COLO668 (cell line): ENCODE measurements at regions not wholly inside any gene's neighbourhood (a gene's known extent, or its start where the extent isn't known, plus 50 kb on each side); places are given as distances from the start of the nearest gene placed in this dataset.
"Not testable (repeated sequence)": the region's sequence is repeated elsewhere in the genome, so short reads cannot be mapped to it uniquely, and the experiment has no call there.

Experiments
- DNase-seq: peaks from one replicate; lab custom pipeline; 2025; ENCODE audit not compliant: unreplicated experiment; lab: John Stamatoyannopoulos, UW

DNA sequence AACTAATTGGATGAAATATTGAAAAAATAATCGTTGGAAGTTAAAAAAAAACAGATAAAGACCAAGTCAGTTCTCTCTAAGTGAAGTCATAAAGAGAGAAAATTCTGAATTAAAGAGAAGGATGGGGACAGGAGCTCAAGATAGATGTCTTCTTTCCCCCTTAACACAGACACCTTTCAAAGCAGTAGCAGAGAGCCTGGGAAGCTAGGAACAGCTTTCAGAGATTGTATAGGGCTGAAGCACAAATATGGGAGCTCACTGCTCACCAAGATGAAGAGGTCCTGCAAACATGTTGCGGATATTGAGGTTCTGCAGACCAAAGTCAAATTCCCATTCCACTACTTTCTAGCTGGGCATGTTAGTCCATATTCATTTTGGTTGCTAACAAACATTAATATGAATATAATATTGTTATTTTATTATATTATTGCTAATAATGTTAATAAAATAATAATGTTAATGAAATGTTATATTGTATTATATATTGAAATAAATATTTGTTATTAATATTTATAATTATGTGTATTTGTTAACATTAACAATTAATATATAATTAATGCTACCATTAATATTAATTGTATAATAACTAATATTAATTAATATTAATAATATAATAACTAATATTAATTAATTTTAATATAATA lies 319.1 kb downstream of the OXSM start:
- DNase-seq, result no peak

DNA sequence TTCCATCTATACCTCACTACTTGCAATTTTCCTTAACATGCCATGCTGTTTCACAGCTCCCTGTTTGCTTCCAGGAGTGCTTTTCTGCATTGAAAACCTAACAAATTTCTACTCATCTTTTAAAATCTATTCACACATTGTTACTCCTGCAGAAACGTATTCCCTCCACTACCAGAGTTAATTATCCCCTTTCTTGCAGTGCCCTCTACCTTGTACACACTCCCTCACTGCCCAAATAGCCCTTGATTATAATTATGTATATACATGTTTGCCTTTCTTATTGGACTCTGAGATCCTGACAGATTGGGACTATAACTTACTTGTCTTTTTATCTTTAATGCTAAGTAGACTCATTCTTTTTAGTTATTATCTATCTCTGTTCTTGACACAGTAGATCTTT lies 325.0 kb downstream of the OXSM start:
- DNase-seq, result no peak

DNA sequence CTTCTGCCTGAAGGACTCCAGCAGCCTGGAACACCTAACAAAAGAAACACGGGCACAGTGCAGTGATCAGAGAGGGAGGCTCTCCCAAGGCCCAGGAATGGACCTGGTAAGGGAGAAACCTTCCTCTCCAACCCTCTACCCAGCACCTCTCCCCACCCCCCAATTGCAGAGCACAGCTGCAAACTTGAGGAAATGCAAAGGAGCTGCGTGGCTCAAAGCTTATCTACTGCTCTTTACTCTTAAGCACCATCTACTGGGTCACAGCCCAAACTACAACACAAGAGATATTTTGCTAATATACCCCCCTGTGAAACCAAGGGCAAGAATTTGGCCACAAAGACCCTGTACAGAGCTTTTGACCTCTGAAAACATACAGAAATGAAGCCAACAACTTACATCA lies 328.3 kb downstream of the OXSM start:
- no peak for DNase-seq

DNA sequence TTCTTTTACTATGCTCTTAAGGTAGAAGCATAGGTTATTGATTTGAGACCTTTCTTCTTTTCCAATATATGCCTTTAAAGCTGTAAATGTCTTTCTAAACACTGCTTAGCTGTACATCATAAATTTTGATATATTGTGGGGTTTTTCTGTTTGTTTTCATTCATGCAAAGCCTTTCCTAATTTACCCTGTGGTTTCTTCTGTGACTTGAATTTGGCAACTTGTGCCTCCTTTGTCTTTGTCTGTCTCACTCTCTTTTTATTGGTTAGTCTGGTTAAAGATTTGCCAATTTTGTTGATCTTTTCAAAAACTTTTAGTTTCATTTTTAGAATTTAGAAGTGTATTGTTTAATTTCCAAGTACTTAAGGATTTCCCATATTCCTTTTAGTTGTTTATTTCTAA lies 343.1 kb downstream of the OXSM start:
- DNase-seq, result no peak

DNA sequence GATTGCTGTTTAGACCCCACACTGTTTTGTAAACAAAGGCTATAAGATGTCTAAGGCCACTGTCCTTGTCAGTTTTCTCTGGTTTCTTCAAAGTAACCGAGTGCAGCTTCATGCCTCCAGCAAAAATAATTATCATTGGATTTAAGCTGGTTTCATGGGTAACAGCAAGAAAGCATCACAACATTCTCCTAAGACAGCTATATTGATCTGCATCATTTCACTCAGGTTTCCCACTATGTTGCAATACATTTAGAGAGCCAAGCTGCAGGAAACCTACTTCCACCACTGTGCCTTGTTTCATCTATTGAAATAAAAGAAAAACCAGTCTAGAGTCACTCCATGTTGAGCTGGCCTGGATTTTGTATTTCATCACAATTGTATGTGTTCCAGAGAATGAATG lies 351.4 kb downstream of the OXSM start:
- DNase-seq, result no peak

DNA sequence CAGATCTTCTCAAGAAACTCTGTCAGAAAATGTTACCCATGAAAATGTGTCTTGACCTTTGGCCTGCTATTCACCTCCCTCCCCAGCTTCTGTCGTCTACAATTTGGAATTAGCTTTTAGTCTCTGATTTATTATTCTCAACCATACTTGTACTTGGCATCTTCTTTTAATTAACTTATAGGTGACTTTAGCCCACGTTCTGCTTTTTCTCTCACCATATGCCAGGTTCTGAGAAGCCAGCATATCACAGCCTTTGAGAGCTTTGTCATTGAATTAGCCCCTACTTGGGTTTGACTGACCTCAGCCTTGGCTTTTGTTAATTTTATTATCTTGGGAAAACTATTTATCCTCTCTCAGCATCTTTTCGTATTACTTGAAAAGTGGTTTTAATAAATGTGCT lies 355.9 kb downstream of the OXSM start:
- no peak for DNase-seq

DNA sequence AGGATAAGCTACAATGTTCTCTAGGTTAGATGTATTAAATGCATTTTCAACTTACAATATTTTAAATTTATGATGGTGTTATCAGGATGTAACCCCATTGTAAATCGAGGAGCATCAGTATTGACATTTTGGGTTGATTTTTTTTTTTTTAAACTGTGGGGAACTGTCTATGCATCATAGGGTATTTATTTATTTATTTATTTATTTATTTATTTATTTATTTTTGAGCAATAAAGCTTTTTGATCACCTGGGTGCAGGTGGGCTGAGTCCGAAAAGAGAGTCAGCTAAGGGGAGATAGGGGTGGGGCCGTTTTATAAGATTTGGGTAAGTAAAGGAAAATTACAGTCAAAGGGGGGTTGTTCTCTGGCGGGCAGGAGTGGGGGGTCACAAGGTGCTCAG lies 367.5 kb downstream of the OXSM start:
- DNase-seq, result not testable (repeated sequence)

DNA sequence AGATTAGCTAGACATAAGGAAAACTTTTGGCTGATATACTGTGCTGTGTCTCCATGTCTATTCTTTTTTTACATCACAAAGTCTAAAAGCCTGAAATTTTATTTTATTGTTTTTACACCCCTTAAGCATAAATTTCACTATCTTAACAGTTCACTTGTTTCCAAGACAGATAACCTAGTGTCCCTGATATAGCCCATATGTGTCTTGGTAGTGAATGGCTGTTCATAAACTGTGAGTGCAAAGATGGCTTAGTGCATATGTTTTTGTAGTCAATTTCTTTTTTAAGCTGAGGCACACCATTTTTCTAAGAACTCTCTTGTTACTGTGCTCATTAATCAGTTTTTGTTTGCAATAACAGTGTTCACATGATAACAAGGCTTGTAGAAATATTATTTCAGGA lies 381.1 kb downstream of the OXSM start:
- DNase-seq, result no peak

DNA sequence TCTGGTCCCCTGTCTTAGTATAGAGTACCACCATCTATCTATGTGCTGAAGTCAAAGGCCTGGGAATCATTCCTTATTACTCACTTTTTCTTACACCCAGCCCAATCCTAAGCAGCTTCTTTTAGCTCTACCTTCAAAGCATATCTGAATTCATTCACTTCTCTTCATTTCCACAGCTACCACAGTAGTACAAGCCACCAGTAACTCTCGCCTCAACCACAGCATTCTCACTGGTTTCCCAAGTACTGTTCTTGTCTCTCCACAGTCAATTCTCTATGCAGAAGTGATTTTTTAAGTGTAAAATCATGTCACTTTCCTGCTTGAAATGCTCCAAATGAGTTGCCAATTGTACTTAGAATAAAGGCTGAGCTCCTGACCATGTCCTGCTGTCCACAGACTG lies 401.7 kb downstream of the OXSM start:
- no peak for DNase-seq

DNA sequence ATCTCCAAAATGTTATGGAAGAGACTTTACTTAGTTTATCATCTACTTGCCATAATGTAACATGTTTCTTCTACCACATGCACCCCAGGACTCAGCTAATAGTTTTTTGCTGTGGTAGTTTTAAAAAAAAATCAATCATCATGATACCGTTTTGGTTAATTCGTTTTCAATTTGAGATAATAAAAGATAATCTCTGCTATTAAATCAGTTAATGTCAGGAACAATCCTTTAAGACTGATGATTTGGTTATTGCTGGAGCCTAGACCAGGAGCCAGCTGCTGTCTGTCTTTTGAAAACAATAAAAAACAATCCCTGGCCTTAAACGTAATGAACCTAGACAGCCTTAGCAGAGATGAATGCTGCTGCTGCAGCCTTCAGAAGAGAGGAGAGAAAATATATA lies 403.7 kb downstream of the OXSM start:
- no peak for DNase-seq

DNA sequence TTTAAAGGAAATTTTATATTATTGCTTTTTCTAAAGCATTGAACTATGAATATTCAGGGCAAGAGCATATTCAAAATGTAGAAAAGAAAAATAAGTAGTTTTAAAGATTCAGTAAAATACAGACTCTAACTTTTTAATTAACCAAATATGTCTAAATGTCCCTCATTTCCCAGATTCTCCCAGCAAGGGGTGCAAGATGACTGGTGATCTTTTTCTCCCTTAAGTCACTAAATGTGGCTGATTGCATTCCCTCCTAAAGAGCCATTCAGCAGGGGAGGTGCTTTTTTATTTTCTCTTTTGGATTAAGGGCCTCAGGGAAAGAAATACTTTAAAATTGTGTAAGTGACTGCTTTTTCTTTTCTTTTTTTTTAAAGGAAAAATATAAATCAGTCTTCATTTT lies 406.9 kb downstream of the OXSM start:
- DNase-seq, result no peak

DNA sequence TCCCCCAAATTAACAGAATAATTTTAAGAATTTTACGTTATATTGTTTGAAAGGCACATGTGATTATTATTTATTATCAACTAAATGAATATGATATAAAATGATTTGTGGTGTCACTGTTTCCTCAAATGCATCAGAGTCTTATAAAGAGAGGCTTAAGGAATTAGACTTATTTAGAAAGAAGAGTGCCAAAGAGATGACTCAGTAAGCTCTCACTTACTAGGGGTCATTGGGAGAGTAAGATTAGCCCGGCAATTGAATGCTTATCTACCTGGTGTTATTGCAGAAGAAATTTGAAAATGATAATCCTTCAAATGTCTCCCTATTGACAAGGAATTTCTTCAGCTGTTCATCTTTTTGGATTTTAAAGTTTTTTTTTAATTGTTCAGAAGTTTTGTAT lies 408.7 kb downstream of the OXSM start:
- no peak for DNase-seq

DNA sequence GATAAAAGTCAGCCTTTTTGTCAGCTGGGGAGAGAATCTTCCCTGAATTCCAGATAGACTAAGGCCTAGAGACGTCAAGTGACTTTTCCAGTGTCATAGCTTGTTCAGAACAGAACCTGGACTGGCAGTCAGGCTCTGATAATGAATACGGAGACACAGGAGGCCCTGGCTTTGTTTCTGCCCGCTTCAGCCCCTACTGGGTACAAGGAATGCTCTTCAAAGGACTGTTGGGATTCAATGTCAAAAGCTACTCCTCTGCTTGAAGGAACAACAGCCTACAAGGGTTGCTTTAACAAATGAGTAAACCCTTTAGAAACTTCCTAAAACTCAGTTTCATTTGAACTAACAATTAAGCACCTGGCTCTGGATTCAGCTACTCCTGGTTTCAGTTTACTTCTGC lies 412.3 kb downstream of the OXSM start:
- DNase-seq, result no peak

DNA sequence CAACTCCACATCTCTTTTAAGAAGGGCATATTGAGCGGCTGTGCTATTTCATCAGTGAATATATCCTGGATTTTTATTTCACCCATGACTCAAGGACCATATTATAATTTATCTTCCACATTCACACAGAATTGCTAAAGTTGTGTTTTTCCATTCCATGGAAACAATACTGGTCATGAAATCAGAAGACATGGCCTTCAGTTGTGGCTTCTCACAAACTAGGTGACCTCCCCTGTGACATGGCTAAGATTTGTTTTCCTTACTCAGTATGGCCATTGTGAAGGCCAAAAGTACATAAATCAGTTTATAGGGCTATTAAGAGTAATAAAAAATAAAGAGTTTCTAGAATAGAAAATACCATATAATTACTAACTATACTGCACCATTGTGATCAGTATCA lies 415.6 kb downstream of the OXSM start:
- DNase-seq, result no peak

DNA sequence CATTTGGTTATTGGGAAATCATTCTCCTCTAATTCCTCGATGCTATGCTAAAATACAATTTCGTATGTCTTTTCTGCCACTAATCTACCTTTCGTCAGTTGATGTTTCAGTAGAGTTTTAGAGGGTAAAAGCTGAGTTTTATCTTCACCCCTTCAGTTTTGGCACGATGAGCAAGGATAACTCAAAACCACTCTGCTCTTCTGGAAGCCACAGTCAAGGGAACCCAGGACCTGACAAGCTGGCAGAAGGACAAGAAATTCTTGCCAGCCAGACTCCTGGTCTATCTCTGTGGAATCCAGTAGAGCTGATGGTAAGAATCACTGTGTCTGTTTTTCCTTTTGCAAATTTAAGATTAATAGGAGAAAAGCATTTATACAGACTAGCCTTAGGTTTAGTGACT lies 414.4 kb upstream of the LRRC3B start:
- DNase-seq, result no peak

DNA sequence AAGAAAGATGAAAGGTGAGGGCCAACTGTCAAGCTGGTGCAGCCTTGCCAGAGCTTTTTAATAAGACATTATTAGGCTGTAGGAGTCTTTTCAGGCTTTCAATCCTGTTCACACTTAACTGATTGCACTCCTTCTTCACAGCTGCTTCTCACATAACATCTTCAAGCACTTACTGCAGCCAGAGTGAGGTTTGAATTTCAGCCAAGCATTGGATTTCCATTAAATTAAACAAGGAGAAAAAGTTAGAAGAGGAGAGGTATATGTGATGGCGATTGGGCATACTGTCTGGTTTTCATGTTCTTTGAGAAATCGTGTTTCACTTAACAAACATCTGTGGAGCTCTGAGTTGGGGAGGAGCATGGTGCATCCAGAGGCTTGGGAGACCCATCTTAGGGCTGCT lies 392.8 kb upstream of the LRRC3B start:
- DNase-seq, result no peak

DNA sequence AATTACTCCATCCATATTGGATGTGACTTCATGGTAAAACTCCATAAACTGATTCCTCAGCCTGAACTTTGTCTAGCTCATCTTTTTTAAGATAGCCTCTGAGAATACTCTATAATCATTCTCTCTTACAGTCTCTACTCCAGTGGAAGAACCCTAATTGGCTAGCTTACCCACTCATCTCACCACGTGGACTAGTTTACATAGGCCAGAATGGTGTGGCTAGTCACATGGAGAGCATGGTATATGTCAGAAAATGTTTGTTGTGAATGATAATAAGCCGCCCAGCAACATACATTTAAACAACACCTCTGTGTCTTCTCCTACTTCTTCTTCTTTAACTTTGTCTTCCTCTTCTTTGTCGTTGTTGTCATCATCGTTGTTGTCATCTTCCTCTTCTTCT lies 389.2 kb upstream of the LRRC3B start:
- no peak for DNase-seq

DNA sequence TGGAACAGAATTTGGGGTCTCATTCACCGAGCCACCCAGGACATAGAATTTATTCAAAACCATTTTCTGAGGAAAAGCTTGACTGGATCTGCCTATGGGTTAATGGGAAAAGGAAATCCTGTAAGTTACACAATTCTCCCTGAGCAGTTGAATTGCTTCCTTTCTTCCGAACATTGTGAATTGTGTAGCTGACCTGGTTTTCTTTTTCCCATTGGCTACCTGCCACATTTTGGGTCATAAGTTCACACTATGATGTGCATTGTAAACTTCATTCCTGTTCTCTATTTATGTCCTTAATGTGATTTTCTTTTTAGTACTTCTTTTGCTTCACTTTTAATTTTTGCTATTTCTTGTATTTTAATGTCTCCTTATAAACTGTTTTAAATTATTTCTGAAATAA lies 386.0 kb upstream of the LRRC3B start:
- no peak for DNase-seq

DNA sequence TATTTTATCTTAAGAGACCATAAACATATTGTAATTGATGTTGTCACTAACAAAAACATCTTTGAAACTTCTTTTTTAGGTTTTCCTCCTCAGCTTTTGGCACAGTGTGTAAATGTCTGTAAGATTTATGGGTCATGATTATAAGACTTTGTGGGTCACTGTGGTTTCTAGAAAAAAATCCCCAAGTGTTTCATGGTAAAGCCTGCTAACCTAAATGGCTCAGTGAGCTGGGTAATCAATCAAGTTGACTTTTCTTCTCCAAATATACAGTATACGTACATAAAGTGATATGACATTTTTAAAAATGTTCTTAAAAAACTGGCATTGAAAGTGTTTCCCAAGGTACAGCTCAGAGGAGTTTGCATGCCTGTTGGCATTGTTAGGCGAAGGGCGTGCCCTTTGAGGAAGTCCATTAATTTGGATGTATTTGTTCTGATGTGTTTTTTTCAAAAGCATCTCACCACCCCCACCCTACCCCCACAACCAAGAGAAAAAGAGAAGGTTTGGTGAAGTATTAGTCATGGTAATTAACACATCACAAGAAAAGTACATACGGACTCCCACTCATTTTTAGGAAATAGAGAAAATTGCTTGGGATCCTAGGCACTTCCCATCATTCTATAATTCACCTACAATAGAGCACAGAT lies 385.4 kb upstream of the LRRC3B start:
- no peak for DNase-seq

DNA sequence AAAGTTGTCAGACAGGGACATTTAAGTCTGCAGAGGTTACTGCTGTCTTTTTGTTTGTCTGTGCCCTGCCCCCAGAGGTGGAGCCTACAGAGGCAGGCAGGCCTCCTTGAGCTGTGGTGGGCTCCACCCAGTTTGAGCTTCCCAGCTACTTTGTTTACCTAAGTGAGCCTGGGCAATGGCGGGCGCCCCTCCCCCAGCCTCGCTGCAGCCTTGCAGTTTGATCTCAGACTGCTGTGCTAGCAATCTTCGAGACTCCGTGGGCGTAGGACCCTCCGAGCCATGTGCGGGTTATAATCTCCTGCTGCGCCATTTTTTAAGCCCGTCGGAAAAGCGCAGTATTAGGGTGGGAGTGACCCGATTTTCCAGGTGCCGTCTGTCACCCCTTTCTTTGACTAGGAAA lies 378.0 kb upstream of the LRRC3B start:
- not testable (repeated sequence) for DNase-seq

DNA sequence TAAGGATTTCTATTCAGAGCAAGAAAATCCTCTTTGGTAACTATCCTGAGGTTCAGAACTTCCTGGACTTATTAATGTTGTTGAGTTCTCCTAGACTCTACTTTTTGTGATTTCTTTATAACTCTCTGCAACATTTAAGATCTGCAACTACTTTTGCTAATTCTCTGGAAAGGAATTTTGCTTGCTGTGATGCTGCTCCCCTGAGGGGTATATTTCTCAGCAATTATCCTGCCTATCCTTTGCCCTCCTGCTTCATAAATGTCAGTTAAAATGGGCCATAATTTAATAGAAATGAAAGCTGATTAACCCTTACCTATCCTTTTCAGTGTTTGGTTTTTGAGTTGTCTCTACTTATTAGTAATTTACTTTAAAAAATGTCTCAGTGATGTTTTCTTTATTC lies 377.3 kb upstream of the LRRC3B start:
- no peak for DNase-seq

DNA sequence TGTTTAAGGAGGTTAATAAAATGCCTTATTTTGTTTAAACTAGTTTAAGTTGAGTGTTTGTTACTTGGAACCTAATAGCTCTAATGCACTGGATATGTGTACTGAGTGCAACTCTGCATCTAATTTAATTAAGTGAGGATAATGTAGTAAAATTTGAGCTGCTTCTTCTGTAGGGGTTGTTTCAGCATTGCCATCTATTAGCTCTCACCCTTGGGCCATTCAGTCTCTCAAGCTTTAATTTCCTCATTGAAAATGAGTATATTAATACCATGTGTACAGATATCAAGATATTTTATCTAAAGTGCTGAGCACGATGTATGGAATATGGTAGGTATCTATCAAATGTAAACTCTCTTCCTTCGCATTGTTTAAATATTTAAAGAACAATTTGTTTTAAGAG lies 375.7 kb upstream of the LRRC3B start:
- DNase-seq, result no peak

DNA sequence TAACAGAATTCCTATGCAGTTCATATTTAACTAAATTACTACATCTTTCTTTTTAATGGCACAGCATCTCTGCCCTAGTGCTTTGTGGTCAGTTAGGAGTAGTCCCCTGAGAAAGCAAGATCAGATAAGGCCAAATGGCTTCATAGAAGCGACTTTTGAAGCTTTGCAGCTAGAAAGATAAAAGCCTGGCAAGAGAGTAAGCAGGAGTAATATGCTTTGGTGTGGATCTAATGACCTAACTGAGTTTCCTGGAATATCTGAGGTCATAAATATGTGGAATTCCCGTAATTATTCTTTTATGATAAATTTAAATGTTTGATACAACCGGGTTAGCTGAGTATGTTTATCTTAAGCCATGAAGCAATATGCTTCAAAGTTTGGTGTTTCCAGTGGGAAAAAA lies 374.9 kb upstream of the LRRC3B start:
- no peak for DNase-seq
